SK-N-MC (cell line): ENCODE measurements at regions not wholly inside any gene's neighbourhood (a gene's known extent, or its start where the extent isn't known, plus 50 kb on each side); places are given as distances from the start of the nearest gene placed in this dataset.

Source experiments
- EZH2 ChIP-seq: fragments of 200-600 bp; sonication (generic); IDR thresholded peaks from one replicate; pipeline ENCODE4 v1.6.1; 2017; ENCODE audit warnings: antibody characterized with exemption
- FOXP2 ChIP-seq: optimal IDR thresholded peaks from 2 replicates; pipeline ENCODE3; 2011; ENCODE audit warnings: mild to moderate bottlenecking, moderate library complexity; ENCODE audit not compliant: insufficient read depth; ENCODE audit errors: extremely low read length, control extremely low read depth
- POLR2AphosphoS5 ChIP-seq: IDR thresholded peaks from 2 replicates; pipeline ENCODE4 v1.6.1; 2012; ENCODE audit warnings: mild to moderate bottlenecking, low read depth, low read length, borderline replicate concordance

GRCh38 chr18:57921708-57922107 lies 118.6 kb upstream of the ATP8B1 start:
- no peak for TF ChIP-seq EZH2
- TF ChIP-seq POLR2AphosphoS5, result no peak
- no peak for TF ChIP-seq FOXP2
